ENCODE measurements at regions not wholly inside any gene's neighbourhood (a gene's known extent, or its start where the extent isn't known, plus 50 kb on each side); places are given as distances from the start of the nearest gene placed in this dataset.
"Not testable (repeated sequence)": the region's sequence is repeated elsewhere in the genome, so short reads cannot be mapped to it uniquely, and the experiment has no call there.

- TF ChIP-seq POLR2A (IDR thresholded peaks at IDR 0.05) (no peak), CTCF (IDR thresholded peaks at IDR 0.05) (no peak)
- Histone ChIP-seq H3K4me3 (no peak overlapping the region), H3K27me3 (no peaks in the 10 kb centered on the region), H3K36me3 (replicated peaks in 1 of 2; ENCODE audit: insufficient read depth in 1 of 2, low read depth in 2 of 2) (no peaks in the 10 kb centered on the region), H3K9me3 (peaks cover 0 to 5% (median 0%) of the 10 kb centered on the region in 3 donors), H3K4me1 (no peaks in the 10 kb centered on the region), H3K27ac (no peak overlapping the region)
- WGBS, 2 donors, result 34 to 52% methylated on average over 2 of the region's 2 CpGs
- intact Hi-C loops (cut with DNase I), result no loop called here
- DNase-seq (no peak), ATAC-seq (no peak)
These were observed 86.6 kb upstream of the SLC25A48 start for GRCh38 chr5:135747824-135748223.

GRCh38 chr5:135745897-135746500, 88.5 kb upstream of the SLC25A48 start:
- Histone ChIP-seq H3K36me3 (replicated peaks in 1 of 2; ENCODE audit: insufficient read depth in 1 of 2, low read depth in 2 of 2) (no peaks in the 10 kb centered on the region), H3K4me1 (no peaks in the 10 kb centered on the region), H3K9me3 (peaks cover 0 to 5% (median 0%) of the 10 kb centered on the region in 3 donors), H3K4me3 (no peak overlapping the region), H3K27ac (no peak overlapping the region), H3K27me3 (no peaks in the 10 kb centered on the region)
- ATAC-seq (no peak), DNase-seq (no peak)
- WGBS, 2 donors, result 77 to 85% methylated on average over 18 of the region's 18 CpGs
- no peak for TF ChIP-seq CTCF (IDR thresholded peaks at IDR 0.05)
- TF ChIP-seq POLR2A (IDR thresholded peaks at IDR 0.05), result no peak
- intact Hi-C loops (cut with DNase I), result no loop called here

- ATAC-seq (no peak), DNase-seq (no peak)
- intact Hi-C loops (cut with DNase I), result no loop called here
- H3K9me3 ChIP-seq, result peaks cover 0 to 5% (median 0%) of the 10 kb centered on the region in 3 donors
- TF ChIP-seq POLR2A (IDR thresholded peaks at IDR 0.05) (no peak), CTCF (IDR thresholded peaks at IDR 0.05) (no peak)
- WGBS, 2 donors, result 5 to 38% methylated on average over 2 of the region's 2 CpGs
- no peaks in the 10 kb centered on the region for H3K27me3 ChIP-seq
- no peaks in the 10 kb centered on the region for H3K4me1 ChIP-seq
- H3K27ac ChIP-seq, result no peak overlapping the region
- H3K4me3 ChIP-seq, result no peak overlapping the region
- H3K36me3 ChIP-seq (replicated peaks in 1 of 2; ENCODE audit: insufficient read depth in 1 of 2, low read depth in 2 of 2), result no peaks in the 10 kb centered on the region
These were observed 90.6 kb upstream of the SLC25A48 start for GRCh38 chr5:135743705-135744411.

GRCh38 chr5:135743181-135743580, 91.3 kb upstream of the SLC25A48 start:
- no peak for TF ChIP-seq POLR2A (IDR thresholded peaks at IDR 0.05)
- TF ChIP-seq CTCF (IDR thresholded peaks at IDR 0.05), result no peak
- ATAC-seq (no peak), DNase-seq (no peak)
- H3K27ac ChIP-seq, result no peak overlapping the region
- H3K4me1 ChIP-seq, result no peaks in the 10 kb centered on the region
- no peaks in the 10 kb centered on the region for H3K36me3 ChIP-seq (replicated peaks in 1 of 2; ENCODE audit: insufficient read depth in 1 of 2, low read depth in 2 of 2)
- H3K27me3 ChIP-seq, result no peaks in the 10 kb centered on the region
- 67 to 78% methylated on average over 6 of the region's 6 CpGs for WGBS, 2 donors
- intact Hi-C loops (cut with DNase I), result no loop called here
- peaks cover 0 to 5% (median 0%) of the 10 kb centered on the region in 3 donors for H3K9me3 ChIP-seq
- no peak overlapping the region for H3K4me3 ChIP-seq

GRCh38 chr5:135742240-135742639, 92.2 kb upstream of the SLC25A48 start:
- intact Hi-C loops (cut with DNase I); H3K27me3 ChIP-seq; ATAC-seq; H3K9me3 ChIP-seq; DNase-seq; H3K27ac ChIP-seq; H3K4me3 ChIP-seq; H3K4me1 ChIP-seq; H3K36me3 ChIP-seq (replicated peaks in 1 of 2; ENCODE audit: insufficient read depth in 1 of 2, low read depth in 2 of 2): not testable (repeated sequence)
- WGBS, 2 donors, result 83 to 93% methylated on average over 5 of the region's 5 CpGs

Data from body of pancreas (tissue), 4 donors.